ENCODE measurements at regions not wholly inside any gene's neighbourhood (a gene's known extent, or its start where the extent isn't known, plus 50 kb on each side); places are given as distances from the start of the nearest gene placed in this dataset.

GRCh38 chr9:24614070-24614469, 68.4 kb upstream of the IZUMO3 start:
- TF ChIP-seq POLR2AphosphoS5 (IDR thresholded peaks at IDR 0.05) (no peak), CTCF (IDR thresholded peaks at IDR 0.05) (no peak), POLR2A (IDR thresholded peaks at IDR 0.05) (no peak), EP300 (IDR thresholded peaks at IDR 0.05; ENCODE audit: low read depth) (no peak)

Measured in transverse colon (tissue), 4 donors.